ENCODE measurements at regions not wholly inside any gene's neighbourhood (a gene's known extent, or its start where the extent isn't known, plus 50 kb on each side); places are given as distances from the start of the nearest gene placed in this dataset.
"Not testable (repeated sequence)": the region's sequence is repeated elsewhere in the genome, so short reads cannot be mapped to it uniquely, and the experiment has no call there.

- DNase-seq (ENCODE audit: low spot score), result no peak
Observed at GRCh38 chr1:177413982-177414596, 243.3 kb downstream of the BRINP2 start.

GRCh38 chr1:177411381-177411780, 240.6 kb downstream of the BRINP2 start:
- no peak for DNase-seq (ENCODE audit: low spot score)

GRCh38 chr1:177410179-177410766, 239.5 kb downstream of the BRINP2 start:
- DNase-seq (ENCODE audit: low spot score), result no peak

- DNase-seq (ENCODE audit: low spot score), result not testable (repeated sequence)
Observed at GRCh38 chr1:177406323-177406722, 235.6 kb downstream of the BRINP2 start.

- no peak for DNase-seq (ENCODE audit: low spot score)
Observed at GRCh38 chr1:177392336-177392735, 221.6 kb downstream of the BRINP2 start.

GRCh38 chr1:177385760-177386698, 215.3 kb downstream of the BRINP2 start:
- no peak for DNase-seq (ENCODE audit: low spot score)

GRCh38 chr1:177384461-177384860, 213.7 kb downstream of the BRINP2 start:
- no peak for DNase-seq (ENCODE audit: low spot score)

GRCh38 chr1:177383715-177384114, 213.0 kb downstream of the BRINP2 start:
- no peak for DNase-seq (ENCODE audit: low spot score)

- no peak for DNase-seq (ENCODE audit: low spot score)
Observed at GRCh38 chr1:177377866-177378265, 207.1 kb downstream of the BRINP2 start.

GRCh38 chr1:177368255-177368654, 197.5 kb downstream of the BRINP2 start:
- DNase-seq (ENCODE audit: low spot score), result no peak

GRCh38 chr1:177366091-177366490, 195.3 kb downstream of the BRINP2 start:
- DNase-seq (ENCODE audit: low spot score), result no peak

- no peak for DNase-seq (ENCODE audit: low spot score)
Observed at GRCh38 chr1:177360791-177361190, 190.0 kb downstream of the BRINP2 start.

- DNase-seq (ENCODE audit: low spot score), result no peak
Observed at GRCh38 chr1:177356674-177357435, 186.1 kb downstream of the BRINP2 start.

GRCh38 chr1:177355575-177355974, 184.8 kb downstream of the BRINP2 start:
- DNase-seq (ENCODE audit: low spot score), result no peak

GRCh38 chr1:177354247-177354646, 183.5 kb downstream of the BRINP2 start:
- no peak for DNase-seq (ENCODE audit: low spot score)

GRCh38 chr1:177351361-177352108, 180.8 kb downstream of the BRINP2 start:
- DNase-seq (ENCODE audit: low spot score), result no peak

- DNase-seq (ENCODE audit: low spot score), result no peak
Observed at GRCh38 chr1:177346790-177347359, 176.1 kb downstream of the BRINP2 start.

- DNase-seq (ENCODE audit: low spot score), result no peak
Observed at GRCh38 chr1:177343445-177343844, 172.7 kb downstream of the BRINP2 start.

GRCh38 chr1:177341773-177342172, 171.0 kb downstream of the BRINP2 start:
- no peak for DNase-seq (ENCODE audit: low spot score)

GRCh38 chr1:177340601-177341067, 169.9 kb downstream of the BRINP2 start:
- DNase-seq (ENCODE audit: low spot score), result no peak

- DNase-seq (ENCODE audit: low spot score), result no peak
Observed at GRCh38 chr1:177338376-177338775, 167.6 kb downstream of the BRINP2 start.
